A549 (cell line): ENCODE measurements at regions not wholly inside any gene's neighbourhood (a gene's known extent, or its start where the extent isn't known, plus 50 kb on each side); places are given as distances from the start of the nearest gene placed in this dataset.

Experiments used
- EHMT2 ChIP-seq: fragments of 200-600 bp; sonication (generic); IDR thresholded peaks from 2 replicates; pipeline ENCODE4 v1.6.1; 2016; ENCODE audit warnings: antibody characterized with exemption, low read depth, mild to moderate bottlenecking, moderate library complexity
- HDAC2 ChIP-seq: fragments of 200-600 bp; sonication (generic); IDR thresholded peaks from 2 replicates; pipeline ENCODE4 v1.6.1; 2016
- MYC ChIP-seq: IDR thresholded peaks from 2 replicates; pipeline ENCODE4 v1.6.1; 2012; ENCODE audit warnings: mild to moderate bottlenecking, inconsistent platforms, low read length, improper control_type of control experiment, borderline replicate concordance
- POLR2A ChIP-seq: IDR thresholded peaks from 2 replicates; pipeline ENCODE4 v1.6.1; 2012; ENCODE audit warnings: mild to moderate bottlenecking, low read length
- RAD21 ChIP-seq, 2 experiments: fragments of >200 bp in 1 of 2; sonication (Bioruptor Twin) in 1 of 2; formaldehyde crosslinking in 1 of 2; IDR thresholded peaks in 1 of 2; conservative IDR thresholded peaks in 1 of 2; 2 replicates in 1 of 2; 3 replicates in 1 of 2; pipeline ENCODE4 v1.6.1; 2012 to 2018; ENCODE audit warnings: inconsistent platforms in 1 of 2
- SMC3 ChIP-seq: fragments of >200 bp; sonication (Bioruptor Twin); formaldehyde crosslinking; IDR thresholded peaks from 3 replicates; pipeline ENCODE4 v1.6.1; 2018; ENCODE audit warnings: inconsistent platforms
- TF ChIP-seq, protein P1 (sequence below): IDR thresholded peaks from 2 replicates; pipeline ENCODE4 v1.6.1; 2012
- TF ChIP-seq, protein P2 (sequence below): fragments of >200 bp; sonication (Bioruptor Twin); formaldehyde crosslinking; IDR thresholded peaks from 3 replicates; pipeline ENCODE4 v1.5.1; 2016
- TF ChIP-seq, protein P3 (sequence below): fragments of 450-650 bp; IDR thresholded peaks from 2 replicates; pipeline ENCODE4 v1.6.1; 2014; ENCODE audit warnings: antibody characterized with exemption
- TF ChIP-seq, protein P4 (sequence below): fragments of 200-600 bp; sonication (generic); IDR thresholded peaks from 2 replicates; pipeline ENCODE4 v1.6.1; 2016; ENCODE audit warnings: antibody characterized with exemption, mild to moderate bottlenecking, moderate library complexity

DNA sequence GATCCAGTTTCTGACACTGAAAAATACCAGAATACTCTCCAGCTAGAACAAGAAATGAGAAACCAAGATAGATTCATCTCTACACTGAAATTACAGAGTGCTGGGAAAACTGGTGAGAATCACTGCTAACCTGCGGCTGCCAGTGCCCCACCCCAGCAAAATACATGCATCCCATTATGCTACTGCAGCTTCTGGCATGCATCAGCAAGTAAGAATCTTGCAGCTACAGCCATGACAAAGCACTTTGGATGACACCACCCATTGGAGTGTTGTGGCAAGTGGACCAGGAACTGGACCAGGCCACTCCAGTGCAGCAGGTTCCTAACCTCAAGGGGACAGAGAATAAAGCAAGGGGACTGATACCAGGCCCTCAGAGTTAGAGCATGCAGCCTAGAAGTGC is 378.8 kb upstream of the ETAA1 start:
- TF ChIP-seq, protein P1, sequence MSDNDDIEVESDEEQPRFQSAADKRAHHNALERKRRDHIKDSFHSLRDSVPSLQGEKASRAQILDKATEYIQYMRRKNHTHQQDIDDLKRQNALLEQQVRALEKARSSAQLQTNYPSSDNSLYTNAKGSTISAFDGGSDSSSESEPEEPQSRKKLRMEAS = no peak
- TF ChIP-seq MYC = no peak
- TF ChIP-seq, protein P2, sequence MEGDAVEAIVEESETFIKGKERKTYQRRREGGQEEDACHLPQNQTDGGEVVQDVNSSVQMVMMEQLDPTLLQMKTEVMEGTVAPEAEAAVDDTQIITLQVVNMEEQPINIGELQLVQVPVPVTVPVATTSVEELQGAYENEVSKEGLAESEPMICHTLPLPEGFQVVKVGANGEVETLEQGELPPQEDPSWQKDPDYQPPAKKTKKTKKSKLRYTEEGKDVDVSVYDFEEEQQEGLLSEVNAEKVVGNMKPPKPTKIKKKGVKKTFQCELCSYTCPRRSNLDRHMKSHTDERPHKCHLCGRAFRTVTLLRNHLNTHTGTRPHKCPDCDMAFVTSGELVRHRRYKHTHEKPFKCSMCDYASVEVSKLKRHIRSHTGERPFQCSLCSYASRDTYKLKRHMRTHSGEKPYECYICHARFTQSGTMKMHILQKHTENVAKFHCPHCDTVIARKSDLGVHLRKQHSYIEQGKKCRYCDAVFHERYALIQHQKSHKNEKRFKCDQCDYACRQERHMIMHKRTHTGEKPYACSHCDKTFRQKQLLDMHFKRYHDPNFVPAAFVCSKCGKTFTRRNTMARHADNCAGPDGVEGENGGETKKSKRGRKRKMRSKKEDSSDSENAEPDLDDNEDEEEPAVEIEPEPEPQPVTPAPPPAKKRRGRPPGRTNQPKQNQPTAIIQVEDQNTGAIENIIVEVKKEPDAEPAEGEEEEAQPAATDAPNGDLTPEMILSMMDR = no peak
- TF ChIP-seq SMC3 = no peak
- TF ChIP-seq, protein P3, sequence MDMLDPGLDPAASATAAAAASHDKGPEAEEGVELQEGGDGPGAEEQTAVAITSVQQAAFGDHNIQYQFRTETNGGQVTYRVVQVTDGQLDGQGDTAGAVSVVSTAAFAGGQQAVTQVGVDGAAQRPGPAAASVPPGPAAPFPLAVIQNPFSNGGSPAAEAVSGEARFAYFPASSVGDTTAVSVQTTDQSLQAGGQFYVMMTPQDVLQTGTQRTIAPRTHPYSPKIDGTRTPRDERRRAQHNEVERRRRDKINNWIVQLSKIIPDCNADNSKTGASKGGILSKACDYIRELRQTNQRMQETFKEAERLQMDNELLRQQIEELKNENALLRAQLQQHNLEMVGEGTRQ = no peak
- TF ChIP-seq EHMT2 = no peak
- TF ChIP-seq, protein P4, sequence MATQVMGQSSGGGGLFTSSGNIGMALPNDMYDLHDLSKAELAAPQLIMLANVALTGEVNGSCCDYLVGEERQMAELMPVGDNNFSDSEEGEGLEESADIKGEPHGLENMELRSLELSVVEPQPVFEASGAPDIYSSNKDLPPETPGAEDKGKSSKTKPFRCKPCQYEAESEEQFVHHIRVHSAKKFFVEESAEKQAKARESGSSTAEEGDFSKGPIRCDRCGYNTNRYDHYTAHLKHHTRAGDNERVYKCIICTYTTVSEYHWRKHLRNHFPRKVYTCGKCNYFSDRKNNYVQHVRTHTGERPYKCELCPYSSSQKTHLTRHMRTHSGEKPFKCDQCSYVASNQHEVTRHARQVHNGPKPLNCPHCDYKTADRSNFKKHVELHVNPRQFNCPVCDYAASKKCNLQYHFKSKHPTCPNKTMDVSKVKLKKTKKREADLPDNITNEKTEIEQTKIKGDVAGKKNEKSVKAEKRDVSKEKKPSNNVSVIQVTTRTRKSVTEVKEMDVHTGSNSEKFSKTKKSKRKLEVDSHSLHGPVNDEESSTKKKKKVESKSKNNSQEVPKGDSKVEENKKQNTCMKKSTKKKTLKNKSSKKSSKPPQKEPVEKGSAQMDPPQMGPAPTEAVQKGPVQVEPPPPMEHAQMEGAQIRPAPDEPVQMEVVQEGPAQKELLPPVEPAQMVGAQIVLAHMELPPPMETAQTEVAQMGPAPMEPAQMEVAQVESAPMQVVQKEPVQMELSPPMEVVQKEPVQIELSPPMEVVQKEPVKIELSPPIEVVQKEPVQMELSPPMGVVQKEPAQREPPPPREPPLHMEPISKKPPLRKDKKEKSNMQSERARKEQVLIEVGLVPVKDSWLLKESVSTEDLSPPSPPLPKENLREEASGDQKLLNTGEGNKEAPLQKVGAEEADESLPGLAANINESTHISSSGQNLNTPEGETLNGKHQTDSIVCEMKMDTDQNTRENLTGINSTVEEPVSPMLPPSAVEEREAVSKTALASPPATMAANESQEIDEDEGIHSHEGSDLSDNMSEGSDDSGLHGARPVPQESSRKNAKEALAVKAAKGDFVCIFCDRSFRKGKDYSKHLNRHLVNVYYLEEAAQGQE = no peak
- no peak for TF ChIP-seq HDAC2
- TF ChIP-seq POLR2A = no peak
- no peak for TF ChIP-seq RAD21 (conservative IDR thresholded peaks at IDR 0.05 in 1 of 2, IDR thresholded peaks at IDR 0.05 in 1 of 2)
